ENCODE measurements at regions not wholly inside any gene's neighbourhood (a gene's known extent, or its start where the extent isn't known, plus 50 kb on each side); places are given as distances from the start of the nearest gene placed in this dataset.

- WGBS, 2 donors (ENCODE audit: low coverage in 1 of 2): 100% methylated on average over 1 of the region's 7 CpGs
- H3K27ac ChIP-seq: no peak overlapping the region
- H3K27me3 ChIP-seq: peaks cover 93% of the 10 kb centered on the region
- ATAC-seq: no peak
- no peak overlapping the region for H3K4me3 ChIP-seq
- no peaks in the 10 kb centered on the region for H3K9me3 ChIP-seq
- H3K36me3 ChIP-seq: no peaks in the 10 kb centered on the region
- H3K4me1 ChIP-seq: no peaks in the 10 kb centered on the region
- TF ChIP-seq EP300 (IDR thresholded peaks at IDR 0.05): no peak
- no peak for TF ChIP-seq POLR2A (IDR thresholded peaks at IDR 0.05)
- no peak for TF ChIP-seq CTCF (IDR thresholded peaks at IDR 0.05)
- TF ChIP-seq POLR2AphosphoS5 (IDR thresholded peaks at IDR 0.05): no peak
Observed at GRCh38 chr17:77055453-77055852, 85.3 kb upstream of the SEC14L1 start.

GRCh38 chr17:77058016-77058415 is 82.8 kb upstream of the SEC14L1 start:
- H3K36me3 ChIP-seq: no peaks in the 10 kb centered on the region
- H3K4me3 ChIP-seq: no peak overlapping the region
- no peak overlapping the region for H3K27ac ChIP-seq
- no peak for ATAC-seq
- TF ChIP-seq POLR2A (IDR thresholded peaks at IDR 0.05): no peak
- no peak for TF ChIP-seq EP300 (IDR thresholded peaks at IDR 0.05)
- TF ChIP-seq POLR2AphosphoS5 (IDR thresholded peaks at IDR 0.05): no peak
- 38 to 58% methylated on average over 4 to 5 of the region's 5 CpGs for WGBS, 2 donors (ENCODE audit: low coverage in 1 of 2)
- no peaks in the 10 kb centered on the region for H3K4me1 ChIP-seq
- H3K9me3 ChIP-seq: no peaks in the 10 kb centered on the region
- peaks cover 92% of the 10 kb centered on the region for H3K27me3 ChIP-seq

- TF ChIP-seq CTCF (IDR thresholded peaks at IDR 0.05) (no peak), POLR2A (IDR thresholded peaks at IDR 0.05) (no peak), POLR2AphosphoS5 (IDR thresholded peaks at IDR 0.05) (no peak), EP300 (IDR thresholded peaks at IDR 0.05) (no peak)
- Histone ChIP-seq H3K4me1 (no peaks in the 10 kb centered on the region), H3K9me3 (no peaks in the 10 kb centered on the region), H3K36me3 (no peaks in the 10 kb centered on the region), H3K27me3 (peaks cover 74% of the 10 kb centered on the region), H3K4me3 (no peak overlapping the region), H3K27ac (no peak overlapping the region)
- ATAC-seq: no peak
- 72 to 79% methylated on average over 8 of the region's 10 CpGs for WGBS, 2 donors (ENCODE audit: low coverage in 1 of 2)
Observed at GRCh38 chr17:77061669-77062068, 79.1 kb upstream of the SEC14L1 start.

GRCh38 chr17:77064598-77064997 is 76.2 kb upstream of the SEC14L1 start:
- WGBS, 2 donors (ENCODE audit: low coverage in 1 of 2): 69 to 73% methylated on average over 5 of the region's 5 CpGs
- H3K27me3 ChIP-seq: peaks cover 77% of the 10 kb centered on the region
- no peak overlapping the region for H3K4me3 ChIP-seq
- H3K9me3 ChIP-seq: no peaks in the 10 kb centered on the region
- no peaks in the 10 kb centered on the region for H3K36me3 ChIP-seq
- H3K27ac ChIP-seq: no peak overlapping the region
- H3K4me1 ChIP-seq: no peaks in the 10 kb centered on the region
- no peak for ATAC-seq
- TF ChIP-seq POLR2A (IDR thresholded peaks at IDR 0.05): no peak
- no peak for TF ChIP-seq CTCF (IDR thresholded peaks at IDR 0.05)
- TF ChIP-seq EP300 (IDR thresholded peaks at IDR 0.05): no peak
- TF ChIP-seq POLR2AphosphoS5 (IDR thresholded peaks at IDR 0.05): no peak

GRCh38 chr17:77066165-77066564 is 74.6 kb upstream of the SEC14L1 start:
- Histone ChIP-seq H3K27ac (no peak overlapping the region), H3K27me3 (peaks cover 74% of the 10 kb centered on the region), H3K4me3 (no peak overlapping the region), H3K9me3 (no peaks in the 10 kb centered on the region), H3K4me1 (no peaks in the 10 kb centered on the region), H3K36me3 (no peaks in the 10 kb centered on the region)
- WGBS, 2 donors (ENCODE audit: low coverage in 1 of 2): 33 to 70% methylated on average over 1 to 2 of the region's 2 CpGs
- TF ChIP-seq EP300 (IDR thresholded peaks at IDR 0.05) (no peak), CTCF (IDR thresholded peaks at IDR 0.05) (no peak), POLR2AphosphoS5 (IDR thresholded peaks at IDR 0.05) (no peak), POLR2A (IDR thresholded peaks at IDR 0.05) (no peak)
- ATAC-seq: no peak

All from gastroesophageal sphincter (tissue), 4 donors.